Glomerular endothelial cell (primary cell): ENCODE measurements at regions not wholly inside any gene's neighbourhood (a gene's known extent, or its start where the extent isn't known, plus 50 kb on each side); places are given as distances from the start of the nearest gene placed in this dataset.

Source experiments
- DNase-seq: peaks from one replicate; pipeline ENCODE4 v3.0.0-alpha.2; 2011; ENCODE audit warnings: low read depth, low spot score; ENCODE audit errors: extremely low read depth

- DNase-seq: no peak
Observed at GRCh38 chr13:104798486-104798885, 1732.3 kb upstream of the SLC10A2 start.

- no peak for DNase-seq
Observed at GRCh38 chr13:104796581-104796980, 1730.4 kb upstream of the SLC10A2 start.

GRCh38 chr13:104785952-104786351, 1719.7 kb upstream of the SLC10A2 start:
- DNase-seq: no peak

- no peak for DNase-seq
Observed at GRCh38 chr13:104784891-104785290, 1718.7 kb upstream of the SLC10A2 start.

- no peak for DNase-seq
Observed at GRCh38 chr13:104782741-104783140, 1716.5 kb upstream of the SLC10A2 start.

GRCh38 chr13:104779311-104779993, 1713.2 kb upstream of the SLC10A2 start:
- DNase-seq: no peak

GRCh38 chr13:104773775-104774174, 1707.6 kb upstream of the SLC10A2 start:
- DNase-seq: peak; percentile 39

- DNase-seq: no peak
Observed at GRCh38 chr13:104769545-104769944, 1703.3 kb upstream of the SLC10A2 start.

GRCh38 chr13:104766319-104766718, 1700.1 kb upstream of the SLC10A2 start:
- DNase-seq: no peak

GRCh38 chr13:104764600-104764999, 1698.4 kb upstream of the SLC10A2 start:
- no peak for DNase-seq

- DNase-seq: no peak
Observed at GRCh38 chr13:104759069-104759468, 1692.9 kb upstream of the SLC10A2 start.

- no peak for DNase-seq
Observed at GRCh38 chr13:104757712-104758111, 1691.5 kb upstream of the SLC10A2 start.

GRCh38 chr13:104750377-104750776, 1684.2 kb upstream of the SLC10A2 start:
- no peak for DNase-seq

- no peak for DNase-seq
Observed at GRCh38 chr13:104740641-104741222, 1674.5 kb upstream of the SLC10A2 start.

GRCh38 chr13:104737713-104738112, 1671.5 kb upstream of the SLC10A2 start:
- no peak for DNase-seq

- DNase-seq: no peak
Observed at GRCh38 chr13:104733427-104733826, 1667.2 kb upstream of the SLC10A2 start.

GRCh38 chr13:104715111-104715510, 1648.9 kb upstream of the SLC10A2 start:
- DNase-seq: no peak

GRCh38 chr13:104705031-104705750, 1639.0 kb upstream of the SLC10A2 start:
- DNase-seq: no peak

GRCh38 chr13:104701591-104701990, 1635.4 kb upstream of the SLC10A2 start:
- DNase-seq: no peak

GRCh38 chr13:104694397-104694796, 1628.2 kb upstream of the SLC10A2 start:
- DNase-seq: no peak

- no peak for DNase-seq
Observed at GRCh38 chr13:104693126-104693525, 1626.9 kb upstream of the SLC10A2 start.
